Pancreas (tissue), 10 donors: ENCODE measurements at regions not wholly inside any gene's neighbourhood (a gene's known extent, or its start where the extent isn't known, plus 50 kb on each side); places are given as distances from the start of the nearest gene placed in this dataset.

Experiments
- ATAC-seq, 4 donors: fragments of 200-7000 bp; cut with Tn5 transposase; one replicate each; pipeline versions ENCODE4 v1.8.0 to v1.9.1; 2020; ENCODE audit warnings: mild to moderate bottlenecking in 4 of 4, moderate library complexity in 4 of 4
- DNase-seq, 6 donors: peaks; one replicate each; pipeline ENCODE4 v3.0.0-alpha.2; 2020
- FAIRE-seq: peaks from 2 replicates; lab custom pipeline; 2012; peaks lifted over from hg19 to GRCh38; lab: Jason Lieb, UNC
- H3K27ac ChIP-seq, 4 donors: fragments of 200-600 bp; sonication (generic); 1 replicate in 3 of 4; 2 replicates in 1 of 4; pipeline versions ENCODE4 v1.5.0 to v1.8.0; 2020
- H3K27me3 ChIP-seq, 4 donors: fragments of 200-600 bp; one replicate each; pipeline ENCODE4 v1.8.0; 2021
- H3K36me3 ChIP-seq, 3 donors: fragments of 200-600 bp; sonication (generic) in 1 of 3; one replicate each; pipeline versions ENCODE4 v1.5.0 to v1.8.0; 2020 to 2021
- H3K4me1 ChIP-seq, 3 donors: fragments of 200-600 bp; one replicate each; pipeline ENCODE4 v1.8.0; 2021
- H3K4me3 ChIP-seq, 4 donors: fragments of 200-600 bp; sonication (generic) in 2 of 4; one replicate each; pipeline versions ENCODE4 v1.5.0 to v1.8.0; 2020 to 2021
- H3K9me3 ChIP-seq, 4 donors: fragments of 200-600 bp; one replicate each; pipeline ENCODE4 v1.8.0; 2021
- WGBS, 2 donors: extraction: QIAGEN DNeasy Blood & Tissue Kit; methylation state at CpG; one replicate each; pipeline ENCODE4 v1.1.7; 2013; 5-methylcytosine and 5-hydroxymethylcytosine counted together
- intact Hi-C, 3 donors: fragments of 100-400 bp; cut with DNase I; formaldehyde crosslinking; loops; one replicate each; pipeline versions ENCODE4 v1.11.1 to v1.14.2; 2022
- TF ChIP-seq, protein P1 (sequence below), 4 donors: fragments of 200-600 bp; sonication (generic) in 3 of 4; IDR thresholded peaks; one replicate each; pipeline versions ENCODE4 v1.5.0 to v1.8.0; 2021; ENCODE audit warnings: antibody characterized with exemption in 4 of 4
- donor health status: healthy with polysubstance abuse.
- donor health status: DM: no; HTN: no; CAD: no; lungs with moderate emphysema.
- donor health status: DM: no; HTN: no; CAD: no.
- donor health status: control.
- donor health status: control.
- donor health status: Bipolar disorder and iron deficiency.
- donor health status: DM: yes; HTN: yes; CAD: no.
- donor health status: DM: no; HTN: no; CAD: no.
- donor health status: DM: no; HTN: no; CAD: no.
- donor health status: DM: yes; HTN: yes; CAD: no.

DNA sequence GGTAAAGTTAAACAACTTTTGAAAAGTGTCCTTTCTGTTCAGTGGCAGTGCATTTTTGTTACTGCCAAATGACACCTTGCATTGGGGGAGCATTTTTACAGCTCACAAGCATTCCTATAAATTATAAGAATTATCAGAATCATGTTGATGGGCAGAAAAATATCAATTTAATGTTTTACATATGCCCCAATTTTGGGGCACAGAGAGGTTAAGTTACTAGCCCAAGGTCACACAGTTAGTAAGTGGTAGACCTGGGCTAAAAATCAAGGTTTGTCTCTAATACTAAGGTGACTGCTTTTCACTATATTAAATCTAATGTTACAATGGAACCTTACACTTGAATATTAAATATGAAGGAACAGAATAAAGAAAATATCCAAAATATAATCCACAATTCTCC, 180.1 kb upstream of the IVNS1ABP start:
- Histone ChIP-seq H3K27ac (no peak overlapping the region), H3K4me1 (peaks cover 0 to 11% (median 0%) of the 10 kb centered on the region in 3 donors), H3K27me3 (no peaks in the 10 kb centered on the region), H3K4me3 (no peak overlapping the region), H3K9me3 (no peaks in the 10 kb centered on the region), H3K36me3 (no peaks in the 10 kb centered on the region)
- FAIRE-seq (no peak), DNase-seq (no peak), ATAC-seq (no peak)
- TF ChIP-seq, protein P1, sequence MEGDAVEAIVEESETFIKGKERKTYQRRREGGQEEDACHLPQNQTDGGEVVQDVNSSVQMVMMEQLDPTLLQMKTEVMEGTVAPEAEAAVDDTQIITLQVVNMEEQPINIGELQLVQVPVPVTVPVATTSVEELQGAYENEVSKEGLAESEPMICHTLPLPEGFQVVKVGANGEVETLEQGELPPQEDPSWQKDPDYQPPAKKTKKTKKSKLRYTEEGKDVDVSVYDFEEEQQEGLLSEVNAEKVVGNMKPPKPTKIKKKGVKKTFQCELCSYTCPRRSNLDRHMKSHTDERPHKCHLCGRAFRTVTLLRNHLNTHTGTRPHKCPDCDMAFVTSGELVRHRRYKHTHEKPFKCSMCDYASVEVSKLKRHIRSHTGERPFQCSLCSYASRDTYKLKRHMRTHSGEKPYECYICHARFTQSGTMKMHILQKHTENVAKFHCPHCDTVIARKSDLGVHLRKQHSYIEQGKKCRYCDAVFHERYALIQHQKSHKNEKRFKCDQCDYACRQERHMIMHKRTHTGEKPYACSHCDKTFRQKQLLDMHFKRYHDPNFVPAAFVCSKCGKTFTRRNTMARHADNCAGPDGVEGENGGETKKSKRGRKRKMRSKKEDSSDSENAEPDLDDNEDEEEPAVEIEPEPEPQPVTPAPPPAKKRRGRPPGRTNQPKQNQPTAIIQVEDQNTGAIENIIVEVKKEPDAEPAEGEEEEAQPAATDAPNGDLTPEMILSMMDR (IDR thresholded peaks at IDR 0.05), result no peak
- intact Hi-C loops, result no loop called here

DNA sequence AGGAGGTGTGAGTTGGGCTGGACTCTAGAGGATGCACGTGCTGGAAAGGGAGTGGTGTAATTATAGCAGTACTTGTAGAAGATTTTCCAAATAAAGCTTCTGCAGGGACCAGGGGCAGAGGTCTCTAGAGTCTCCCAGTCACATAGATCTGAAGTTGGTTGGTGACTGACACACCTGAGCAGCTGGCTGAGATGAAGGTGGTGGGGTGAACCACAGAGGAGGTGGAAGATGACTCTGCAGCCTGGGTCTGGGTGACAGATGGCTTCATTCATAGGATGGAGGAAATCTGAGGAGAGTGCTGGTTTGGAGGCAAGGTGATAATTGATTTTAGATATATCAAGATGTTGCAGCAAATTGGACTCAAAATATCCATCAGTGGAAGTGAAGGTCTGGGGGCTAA, 178.9 kb upstream of the IVNS1ABP start:
- TF ChIP-seq, protein P1 (IDR thresholded peaks at IDR 0.05), result no peak
- Histone ChIP-seq H3K9me3 (no peaks in the 10 kb centered on the region), H3K36me3 (no peaks in the 10 kb centered on the region), H3K27me3 (no peaks in the 10 kb centered on the region), H3K4me3 (no peak overlapping the region), H3K4me1 (peaks cover 0 to 11% (median 0%) of the 10 kb centered on the region in 3 donors), H3K27ac (no peak overlapping the region)
- intact Hi-C loops, result no loop called here
- no peak for DNase-seq
- ATAC-seq, result no peak
- WGBS, 2 donors, result 79 to 80% methylated on average over 1 of the region's 1 CpG
- no peak for FAIRE-seq

DNA sequence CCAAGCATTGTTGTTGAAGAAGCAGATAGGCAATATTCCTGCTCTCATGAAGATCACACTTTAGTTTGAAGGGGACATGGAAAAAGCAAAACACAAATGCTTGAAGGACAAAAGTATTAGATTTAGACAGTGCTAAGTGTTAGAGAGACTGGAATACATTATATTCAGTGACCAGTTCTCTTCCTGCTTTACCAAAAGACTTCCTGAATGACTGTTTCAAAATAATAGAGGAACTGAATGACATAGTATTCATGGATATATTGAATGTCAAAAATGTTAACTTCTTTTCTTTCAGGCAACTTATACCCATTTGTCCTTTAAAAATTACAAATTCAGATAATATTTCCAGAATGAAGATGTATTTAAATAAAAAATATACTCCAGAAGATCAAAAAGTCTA, 178.0 kb upstream of the IVNS1ABP start:
- Histone ChIP-seq H3K27ac (no peak overlapping the region), H3K27me3 (no peaks in the 10 kb centered on the region), H3K4me3 (no peak overlapping the region), H3K4me1 (peaks cover 0 to 11% (median 0%) of the 10 kb centered on the region in 3 donors), H3K9me3 (no peaks in the 10 kb centered on the region), H3K36me3 (no peaks in the 10 kb centered on the region)
- ATAC-seq, result no peak
- TF ChIP-seq, protein P1 (IDR thresholded peaks at IDR 0.05), result no peak
- no peak for DNase-seq
- intact Hi-C loops, result no loop called here
- no peak for FAIRE-seq

DNA sequence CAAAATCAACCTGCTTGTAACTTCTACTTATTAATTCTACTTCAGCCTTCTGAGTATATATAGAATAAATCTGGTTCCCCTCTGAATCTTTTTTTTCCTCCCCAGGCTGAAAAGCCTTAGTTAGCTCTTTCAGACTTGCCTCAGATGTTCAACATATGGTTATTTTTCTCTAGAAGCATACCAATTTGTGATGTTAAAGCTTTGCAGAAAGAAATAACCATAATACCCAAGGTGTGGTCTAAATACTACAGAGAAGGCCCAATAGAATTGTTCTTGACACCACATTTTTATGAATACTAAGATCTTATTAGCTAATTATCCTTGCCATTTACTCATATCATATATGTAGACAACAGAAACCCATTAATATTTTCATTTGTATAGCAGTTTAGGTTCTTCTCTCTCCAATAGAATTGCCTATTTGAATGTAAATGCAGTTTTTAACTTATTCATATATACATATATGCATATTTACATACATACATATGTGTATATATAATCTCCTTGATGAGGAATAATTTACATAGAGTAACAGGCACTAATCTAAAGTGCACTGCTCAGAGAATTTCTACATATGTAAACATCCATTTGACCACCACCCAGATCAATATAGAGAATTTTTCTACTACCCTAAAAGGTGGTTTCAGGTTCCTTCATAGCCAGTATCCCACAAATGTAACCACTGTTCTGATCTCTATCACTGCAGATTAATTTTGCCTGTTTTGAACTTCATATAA, 175.2 kb upstream of the IVNS1ABP start:
- Histone ChIP-seq H3K27me3 (no peaks in the 10 kb centered on the region), H3K9me3 (no peaks in the 10 kb centered on the region), H3K4me3 (no peak overlapping the region), H3K27ac (no peak overlapping the region), H3K36me3 (no peaks in the 10 kb centered on the region), H3K4me1 (peaks cover 7 to 18% (median 10%) of the 10 kb centered on the region in 3 donors)
- ATAC-seq, result no peak
- no peak for FAIRE-seq
- no peak for DNase-seq
- intact Hi-C loops, result no loop called here
- TF ChIP-seq, protein P1 (IDR thresholded peaks at IDR 0.05), result no peak

DNA sequence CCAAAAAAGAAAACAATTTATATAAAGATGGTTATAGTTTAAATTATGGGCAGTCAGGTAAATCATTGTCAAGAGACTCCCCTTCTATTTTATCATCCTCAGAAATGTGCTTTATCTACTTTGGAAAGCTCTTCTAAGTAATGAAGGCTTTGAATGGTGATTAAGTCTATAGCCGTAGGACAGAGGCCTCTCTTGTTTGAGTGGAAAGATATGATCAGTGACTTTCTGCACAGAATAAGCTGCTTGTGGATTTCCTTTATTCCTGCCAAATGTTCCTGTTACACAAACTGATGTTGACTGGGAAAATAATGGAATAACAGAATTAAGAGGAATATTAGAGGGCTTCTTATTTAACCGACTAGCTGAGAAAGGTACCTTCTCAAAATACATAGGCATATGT, 174.6 kb upstream of the IVNS1ABP start:
- ATAC-seq, result no peak

More for the DNA sequence above, 174.6 kb upstream of the IVNS1ABP start:
- intact Hi-C loops, result no loop called here
- TF ChIP-seq, protein P1 (IDR thresholded peaks at IDR 0.05), result no peak
- DNase-seq, result no peak
- WGBS, 2 donors, result 65 to 75% methylated on average over 2 of the region's 2 CpGs
- no peak overlapping the region for H3K4me3 ChIP-seq
- H3K9me3 ChIP-seq, result no peaks in the 10 kb centered on the region
- no peak for FAIRE-seq
- no peak overlapping the region for H3K27ac ChIP-seq
- peaks cover 7 to 18% (median 10%) of the 10 kb centered on the region in 3 donors for H3K4me1 ChIP-seq
- H3K27me3 ChIP-seq, result no peaks in the 10 kb centered on the region
- no peaks in the 10 kb centered on the region for H3K36me3 ChIP-seq
